IMR-90 (cell line): ENCODE measurements at regions not wholly inside any gene's neighbourhood (a gene's known extent, or its start where the extent isn't known, plus 50 kb on each side); places are given as distances from the start of the nearest gene placed in this dataset.

Experiments used
- ATAC-seq: fragments of 200-7000 bp; cut with Tn5 transposase; 2 replicates; pipeline ENCODE4 v1.9.1; 2020; ENCODE audit warnings: low read depth, mild to moderate bottlenecking, moderate library complexity
- BruUV-seq: library from RNA; stranded (reverse); fragments of 400-500 nt; replicated peaks from 2 replicates; lab custom pipeline; 2021; lab: Mats Ljungman, UMichigan
- CTCF ChIA-PET: fragments of 300-600 bp; formaldehyde crosslinking; extraction: SDS; loops from one replicate; lab custom pipeline; 2021; ENCODE audit warnings: antibody characterized with exemption; lab: Yijun Ruan, JAX
- POLR2A ChIA-PET: fragments of 300-600 bp; sonication (Branson Sonifier 250); formaldehyde crosslinking; loops from one replicate; lab custom pipeline; 2022; ENCODE audit warnings: antibody characterized with exemption; ENCODE audit not compliant: unreplicated experiment; lab: Charles Lee
- DNase-seq: peaks from one replicate; pipeline ENCODE4 v3.0.0; 2013
- H2AFZ ChIP-seq: replicated peaks from 2 replicates; pipeline ENCODE3; 2013; ENCODE audit warnings: low read length, mild to moderate bottlenecking; ENCODE audit not compliant: poor library complexity
- H2AK5ac ChIP-seq: 2 replicates; pipeline ENCODE4 v1.6.1; 2013; ENCODE audit warnings: low read depth, low read length, inconsistent platforms
- H2AK9ac ChIP-seq: replicated peaks from 2 replicates; pipeline ENCODE3; 2013; ENCODE audit warnings: mild to moderate bottlenecking, low read depth, low read length, moderate library complexity; ENCODE audit not compliant: poor library complexity
- H2BK120ac ChIP-seq: 2 replicates; pipeline ENCODE4 v1.6.1; 2013; ENCODE audit warnings: low read depth, low read length, inconsistent platforms
- H2BK15ac ChIP-seq: 3 replicates; pipeline ENCODE4 v1.6.1; 2013; ENCODE audit warnings: low read depth, low read length, inconsistent platforms
- H2BK20ac ChIP-seq: 2 replicates; pipeline ENCODE4 v1.6.1; 2013; ENCODE audit warnings: low read depth, mild to moderate bottlenecking, inconsistent platforms, low read length, moderate library complexity
- H2BK5ac ChIP-seq: 2 replicates; pipeline ENCODE4 v1.6.1; 2013; ENCODE audit warnings: mild to moderate bottlenecking, low read depth, low read length, inconsistent platforms; ENCODE audit not compliant: poor library complexity, severe bottlenecking
- H3K14ac ChIP-seq: replicated peaks from 2 replicates; pipeline ENCODE4 v1.6.1; 2013; ENCODE audit warnings: low read depth, low read length, inconsistent platforms
- H3K18ac ChIP-seq: 2 replicates; pipeline ENCODE4 v1.6.1; 2013; ENCODE audit warnings: low read depth, low read length, control low read depth
- H3K23ac ChIP-seq: 2 replicates; pipeline ENCODE4 v1.6.1; 2013; ENCODE audit warnings: low read depth, low read length, inconsistent platforms
- H3K27ac ChIP-seq: 2 replicates; pipeline ENCODE4 v1.5.1; 2013; ENCODE audit warnings: mild to moderate bottlenecking, control low read depth, low read length; ENCODE audit not compliant: insufficient read depth
- H3K27me3 ChIP-seq: 2 replicates; pipeline ENCODE4 v1.6.1; 2013; ENCODE audit warnings: low read length; ENCODE audit not compliant: control insufficient read depth, insufficient read depth
- H3K36me3 ChIP-seq: 2 replicates; pipeline ENCODE4 v1.6.1; 2013; ENCODE audit warnings: low read length, mixed read lengths; ENCODE audit not compliant: control insufficient read depth, insufficient read depth
- H3K4ac ChIP-seq: 2 replicates; pipeline ENCODE4 v1.6.1; 2013; ENCODE audit warnings: low read depth, low read length, inconsistent platforms
- H3K4me1 ChIP-seq: 2 replicates; pipeline ENCODE4 v1.6.1; 2013; ENCODE audit warnings: low read length, mixed read lengths; ENCODE audit not compliant: control insufficient read depth, insufficient read depth
- H3K4me2 ChIP-seq: 2 replicates; pipeline ENCODE4 v1.6.1; 2013; ENCODE audit warnings: low read depth, mild to moderate bottlenecking, control low read depth, low read length, moderate library complexity
- H3K4me3 ChIP-seq: 2 replicates; pipeline ENCODE4 v1.5.1; 2013; ENCODE audit warnings: low read depth, mild to moderate bottlenecking, control low read depth, low read length, moderate library complexity; ENCODE audit not compliant: insufficient read depth
- H3K56ac ChIP-seq: 2 replicates; pipeline ENCODE4 v1.6.1; 2013; ENCODE audit warnings: low read length, inconsistent platforms; ENCODE audit not compliant: insufficient read depth; ENCODE audit errors: extremely low read depth
- H3K79me1 ChIP-seq, 2 experiments: 2 replicates each; pipeline ENCODE4 v1.6.1; 2013; ENCODE audit warnings: low read length in 2 of 2, inconsistent platforms in 1 of 2, low read depth in 1 of 2
- H3K9ac ChIP-seq: 2 replicates; pipeline ENCODE4 v1.6.1; 2013; ENCODE audit warnings: low read depth, low read length, control low read depth
- H3K9me1 ChIP-seq: 2 replicates; pipeline ENCODE4 v1.6.1; 2013; ENCODE audit warnings: low read length, inconsistent platforms; ENCODE audit not compliant: insufficient read depth
- H3K9me3 ChIP-seq: 2 replicates; pipeline ENCODE4 v1.6.1; 2013; ENCODE audit warnings: low read length; ENCODE audit not compliant: control insufficient read depth, insufficient read depth
- H4K20me1 ChIP-seq: 2 replicates; pipeline ENCODE4 v1.6.1; 2013; ENCODE audit warnings: low read length, inconsistent platforms; ENCODE audit not compliant: insufficient read depth
- H4K5ac ChIP-seq: 2 replicates; pipeline ENCODE4 v1.6.1; 2013; ENCODE audit warnings: mild to moderate bottlenecking, low read depth, low read length, control low read depth
- H4K8ac ChIP-seq, 2 experiments: 2 replicates each; pipeline ENCODE4 v1.6.1; 2013; ENCODE audit warnings: low read depth in 2 of 2, low read length in 2 of 2, control low read depth in 1 of 2, inconsistent platforms in 1 of 2
- H4K91ac ChIP-seq: 2 replicates; pipeline ENCODE4 v1.6.1; 2013; ENCODE audit warnings: low read depth, low read length, inconsistent platforms; ENCODE audit not compliant: insufficient read depth
- BHLHE40 ChIP-seq: fragments of 150-350 bp; IDR thresholded peaks from 2 replicates; pipeline ENCODE4 v1.6.1; 2016; ENCODE audit warnings: mild to moderate bottlenecking, low read depth, low read length
- CEBPB ChIP-seq: IDR thresholded peaks from 2 replicates; pipeline ENCODE4 v1.6.1; 2012; ENCODE audit warnings: low read depth, low read length, improper control_type of control experiment
- CHD1 ChIP-seq: IDR thresholded peaks from 2 replicates; pipeline ENCODE4 v1.6.1; 2012; ENCODE audit warnings: low read depth, low read length, improper control_type of control experiment
- CTCF ChIP-seq: conservative IDR thresholded peaks from 2 replicates; pipeline ENCODE4 v1.5.1; 2012; ENCODE audit warnings: mild to moderate bottlenecking, low read depth, low read length, improper control_type of control experiment
- ELK1 ChIP-seq: fragments of 150-350 bp; IDR thresholded peaks from 2 replicates; pipeline ENCODE4 v1.6.1; 2016; ENCODE audit warnings: low read depth, mild to moderate bottlenecking, low read length, moderate library complexity, borderline replicate concordance
- FOS ChIP-seq: fragments of 150-350 bp; IDR thresholded peaks from 2 replicates; pipeline ENCODE4 v1.6.1; 2016; ENCODE audit warnings: low read depth, low read length
- MAFK ChIP-seq: IDR thresholded peaks from 2 replicates; pipeline ENCODE4 v1.6.1; 2012; ENCODE audit warnings: low read depth, low read length, improper control_type of control experiment
- MAZ ChIP-seq: IDR thresholded peaks from 2 replicates; pipeline ENCODE4 v1.6.1; 2012; ENCODE audit warnings: low read depth, mild to moderate bottlenecking, low read length, improper control_type of control experiment, moderate library complexity, borderline replicate concordance
- MXI1 ChIP-seq: IDR thresholded peaks from 2 replicates; pipeline ENCODE4 v1.6.1; 2012; ENCODE audit warnings: low read depth, mild to moderate bottlenecking, low read length, moderate library complexity, borderline replicate concordance
- NFE2L2 ChIP-seq: fragments of 150-350 bp; IDR thresholded peaks from 2 replicates; pipeline ENCODE4 v1.6.1; 2016; ENCODE audit warnings: low read depth, mild to moderate bottlenecking, low read length
- POLR2A ChIP-seq: IDR thresholded peaks from 2 replicates; pipeline ENCODE4 v1.6.1; 2012; ENCODE audit warnings: mild to moderate bottlenecking, low read depth, low read length
- RAD21 ChIP-seq: IDR thresholded peaks from 2 replicates; pipeline ENCODE4 v1.6.1; 2012; ENCODE audit warnings: low read length, improper control_type of control experiment
- RCOR1 ChIP-seq: IDR thresholded peaks from 2 replicates; pipeline ENCODE4 v1.6.1; 2012; ENCODE audit warnings: mild to moderate bottlenecking, low read length, improper control_type of control experiment; ENCODE audit not compliant: insufficient replicate concordance
- RFX5 ChIP-seq: IDR thresholded peaks from 2 replicates; pipeline ENCODE4 v1.8.0; 2012; ENCODE audit warnings: low read depth, mild to moderate bottlenecking, low read length, moderate library complexity
- SMC3 ChIP-seq: fragments of 150-350 bp; IDR thresholded peaks from 2 replicates; pipeline ENCODE4 v1.6.1; 2016; ENCODE audit warnings: low read depth, mild to moderate bottlenecking, antibody characterized with exemption, low read length, moderate library complexity
- USF2 ChIP-seq: fragments of 150-350 bp; IDR thresholded peaks from 2 replicates; pipeline ENCODE4 v1.6.1; 2017; ENCODE audit warnings: mild to moderate bottlenecking, antibody characterized with exemption, low read length, low read depth
- dilution Hi-C: fragments of 300-500 bp; cut with HindIII; formaldehyde crosslinking; loops from one replicate; pipeline ENCODE4 v1.14.3; 2018; ENCODE audit warnings: low sequenced_read_pairs; ENCODE audit not compliant: unreplicated experiment
- in situ Hi-C: fragments of 300-500 bp; cut with MboI; formaldehyde crosslinking; loops from 3 replicates; pipeline ENCODE4 v1.14.3; 2019; ENCODE audit warnings: low sequenced_read_pairs, inconsistent platforms, mixed read lengths
- intact Hi-C: fragments of 100-400 bp; cut with micrococcal nuclease; formaldehyde crosslinking; loops from 2 replicates; pipeline ENCODE4 v1.10.0; 2022

- Histone ChIP-seq H3K4me3 (no peak overlapping the region), H3K27ac (no peak overlapping the region), H2AFZ (no peak overlapping the region), H3K4me2 (no peak overlapping the region), H2BK15ac (no peak overlapping the region), H3K18ac (no peak overlapping the region), H2AK5ac (no peak overlapping the region), H4K20me1 (no peaks in the 10 kb centered on the region), H4K5ac (no peak overlapping the region), H3K9me1 (no peaks in the 10 kb centered on the region), H4K8ac (no peak overlapping the region), H3K9me3 (peaks cover 6% of the 10 kb centered on the region), H2AK9ac (no peak overlapping the region), H4K91ac (no peak overlapping the region), H2BK120ac (no peak overlapping the region), H3K4me1 (no peaks in the 10 kb centered on the region), H3K27me3 (no peaks in the 10 kb centered on the region), H3K23ac (no peak overlapping the region), H3K4ac (no peak overlapping the region), H2BK20ac (no peak overlapping the region), H3K14ac (no peak overlapping the region), H3K79me1 (no peaks in the 10 kb centered on the region), H2BK5ac (no peak overlapping the region), H3K56ac (no peak overlapping the region), H3K36me3 (no peaks in the 10 kb centered on the region), H3K9ac (no peak overlapping the region)
- DNase-seq (no peak), ATAC-seq (no peak)
- POLR2A ChIA-PET = no interaction called here
- intact Hi-C loops (no loop called here), in situ Hi-C loops (no loop called here), dilution Hi-C loops (no loop called here)
- no TSS peak for BruUV-seq
- CTCF ChIA-PET = no interaction called here
- TF ChIP-seq USF2 (no peak), POLR2A (no peak), BHLHE40 (no peak), CHD1 (no peak), CTCF (no peak), MAFK (no peak), RCOR1 (no peak), CEBPB (no peak), MXI1 (no peak), MAZ (no peak), ELK1 (no peak), SMC3 (no peak), RFX5 (no peak), RAD21 (no peak), NFE2L2 (no peak), FOS (no peak)
Observed at GRCh38 chr11:38759394-38759793, 2161.4 kb upstream of the RAG2 start.
